DMS114 treated with DMSO at 0.1 percent for 48 hours (cell line): ENCODE measurements at regions not wholly inside any gene's neighbourhood (a gene's known extent, or its start where the extent isn't known, plus 50 kb on each side); places are given as distances from the start of the nearest gene placed in this dataset.
"Not testable (repeated sequence)": the region's sequence is repeated elsewhere in the genome, so short reads cannot be mapped to it uniquely, and the experiment has no call there.

Source experiments
- DNase-seq: peaks from one replicate; lab custom pipeline; 2025; ENCODE audit not compliant: unreplicated experiment; lab: John Stamatoyannopoulos, UW

- no peak for DNase-seq
These were observed 85.6 kb downstream of the OLFM1 start for GRCh38 chr9:135173066-135173465.

GRCh38 chr9:135174248-135174647 lies 86.8 kb downstream of the OLFM1 start:
- no peak for DNase-seq

- no peak for DNase-seq
These were observed 87.5 kb downstream of the OLFM1 start for GRCh38 chr9:135174981-135175380.

- no peak for DNase-seq
These were observed 88.8 kb downstream of the OLFM1 start for GRCh38 chr9:135176284-135176683.

- not testable (repeated sequence) for DNase-seq
These were observed 90.1 kb downstream of the OLFM1 start for GRCh38 chr9:135177562-135177961.

GRCh38 chr9:135178498-135178897 lies 91.0 kb downstream of the OLFM1 start:
- no peak for DNase-seq

GRCh38 chr9:135179041-135179440 lies 91.6 kb downstream of the OLFM1 start:
- DNase-seq, result no peak

- DNase-seq, result no peak
These were observed 92.5 kb downstream of the OLFM1 start for GRCh38 chr9:135179976-135180375.

- DNase-seq, result no peak
These were observed 93.1 kb downstream of the OLFM1 start for GRCh38 chr9:135180586-135180985.

GRCh38 chr9:135181336-135181735 lies 93.9 kb downstream of the OLFM1 start:
- no peak for DNase-seq

GRCh38 chr9:135181841-135182240 lies 94.4 kb downstream of the OLFM1 start:
- not testable (repeated sequence) for DNase-seq

GRCh38 chr9:135183069-135183468 lies 95.6 kb downstream of the OLFM1 start:
- DNase-seq, result no peak

GRCh38 chr9:135183528-135184180 lies 96.2 kb downstream of the OLFM1 start:
- no peak for DNase-seq

GRCh38 chr9:135184181-135185053 lies 96.9 kb downstream of the OLFM1 start:
- no peak for DNase-seq

GRCh38 chr9:135185060-135185459 lies 97.6 kb downstream of the OLFM1 start:
- no peak for DNase-seq

- no peak for DNase-seq
These were observed 99.0 kb downstream of the OLFM1 start for GRCh38 chr9:135186248-135187164.

GRCh38 chr9:135187365-135187764 lies 99.9 kb downstream of the OLFM1 start:
- no peak for DNase-seq

- no peak for DNase-seq
These were observed 101.2 kb downstream of the OLFM1 start for GRCh38 chr9:135188681-135189151.

- DNase-seq, result no peak
These were observed 102.0 kb downstream of the OLFM1 start for GRCh38 chr9:135189497-135189896.

- DNase-seq, result no peak
These were observed 103.5 kb downstream of the OLFM1 start for GRCh38 chr9:135190789-135191577.
